NCI-H748 treated with DMSO at 0.1 percent for 48 hours (cell line): ENCODE measurements at regions not wholly inside any gene's neighbourhood (a gene's known extent, or its start where the extent isn't known, plus 50 kb on each side); places are given as distances from the start of the nearest gene placed in this dataset.

Experiments
- DNase-seq: peaks from one replicate; lab custom pipeline; 2025; lab: John Stamatoyannopoulos, UW

DNA sequence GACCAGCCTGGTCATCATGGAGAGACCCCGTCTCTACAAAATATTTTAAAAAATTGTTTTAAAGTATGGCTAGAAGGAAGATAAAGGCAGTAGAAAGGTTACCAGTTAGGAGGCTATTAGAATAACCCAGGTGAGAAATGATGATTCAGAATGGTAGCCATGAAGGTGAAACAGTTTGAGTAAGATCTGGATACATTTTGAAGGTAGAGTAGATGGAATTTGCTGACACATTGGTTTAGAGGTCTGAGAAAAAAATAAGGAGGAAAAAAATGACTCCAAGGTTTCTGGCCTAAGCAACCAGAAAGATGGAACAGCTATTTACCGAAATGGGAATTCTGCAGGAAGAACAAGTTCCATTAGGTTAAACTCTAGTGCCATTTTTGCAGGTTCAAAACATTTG lies 167.9 kb upstream of the TAB2 start:
- DNase-seq = no peak

DNA sequence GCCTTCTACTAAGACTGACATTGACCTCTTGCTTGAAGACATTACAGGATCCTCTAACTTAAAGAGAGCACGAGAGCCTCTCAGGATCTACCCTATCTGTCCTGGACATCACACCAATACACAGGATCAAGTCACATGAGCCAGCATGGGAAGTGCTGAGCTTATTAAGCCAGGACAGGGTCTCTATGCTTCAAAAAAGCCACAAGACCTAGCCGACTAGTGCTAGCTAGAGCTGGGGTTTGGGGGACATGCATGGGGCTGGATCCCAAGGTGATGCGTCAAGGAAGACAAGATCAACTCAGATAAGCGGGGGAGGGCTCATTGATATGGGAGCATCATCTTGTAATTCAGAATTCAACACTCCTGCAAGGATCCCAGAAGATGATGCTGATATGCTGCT lies 167.2 kb upstream of the TAB2 start:
- DNase-seq = no peak

DNA sequence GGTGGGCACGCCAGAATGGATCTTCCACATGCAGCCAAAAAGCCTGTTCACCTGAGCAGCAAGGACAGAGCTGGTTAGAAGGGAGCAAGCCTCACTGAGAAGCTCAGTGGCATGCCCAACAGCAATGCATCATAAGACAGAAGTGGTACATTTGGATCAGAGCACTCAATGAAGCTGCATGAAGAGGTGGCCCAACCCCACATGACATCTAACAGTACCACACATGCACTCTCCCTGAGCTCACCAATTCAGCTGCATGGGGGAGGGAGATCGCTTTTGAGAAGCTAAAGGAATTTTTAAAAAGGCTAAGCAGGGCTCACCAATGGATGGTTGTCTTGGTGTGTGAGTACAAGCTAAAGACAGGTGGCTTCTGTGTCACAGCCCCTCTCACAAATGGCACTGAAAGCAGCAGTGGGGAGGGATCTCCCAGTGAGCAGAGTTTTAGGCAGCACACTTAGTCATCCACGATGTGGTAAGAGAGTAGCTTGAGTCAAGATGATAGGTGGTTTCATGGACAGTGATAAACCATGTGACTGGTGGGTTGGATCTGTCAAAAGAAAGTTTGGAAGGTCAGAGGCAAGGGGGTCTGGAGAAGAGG lies 166.6 kb upstream of the TAB2 start:
- DNase-seq = no peak

DNA sequence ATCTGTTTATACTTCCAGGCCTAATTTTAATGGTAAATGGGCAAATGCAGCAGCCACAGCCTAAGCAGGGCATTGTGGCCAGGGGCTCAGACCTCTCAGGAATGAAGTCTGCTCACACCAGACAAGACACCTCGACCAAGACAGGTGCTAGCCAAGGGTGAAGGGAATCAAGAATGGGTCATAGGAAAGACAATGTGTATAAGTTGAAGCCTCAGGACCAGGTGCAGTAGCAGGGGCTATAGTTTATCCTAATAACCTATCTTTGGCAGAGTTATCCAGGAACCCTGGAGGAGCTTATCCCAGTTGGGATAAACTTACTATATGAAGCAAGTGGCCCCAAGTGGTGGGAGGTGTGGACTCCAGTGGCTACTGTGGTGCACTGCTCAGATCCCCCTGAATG lies 165.0 kb upstream of the TAB2 start:
- DNase-seq = no peak

DNA sequence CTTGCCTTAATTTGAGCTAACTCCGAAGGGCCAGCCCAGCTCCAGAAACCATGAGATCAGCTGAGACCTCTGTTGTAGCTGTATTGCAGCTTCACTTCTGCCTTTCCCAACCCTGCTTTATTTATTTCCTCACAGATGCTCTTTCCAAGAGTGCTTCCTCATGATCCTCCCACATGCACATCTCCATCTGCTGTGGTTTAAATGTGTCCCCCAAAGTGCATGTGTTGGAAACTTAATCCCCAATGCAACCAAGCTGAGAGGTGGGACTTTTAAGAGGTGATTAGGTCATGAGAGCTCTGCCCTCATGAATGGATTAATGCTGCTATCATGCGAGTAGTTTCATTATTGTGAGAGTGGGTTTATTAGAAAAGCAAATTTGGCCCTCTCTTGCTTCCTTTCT lies 164.4 kb upstream of the TAB2 start:
- DNase-seq = no peak

DNA sequence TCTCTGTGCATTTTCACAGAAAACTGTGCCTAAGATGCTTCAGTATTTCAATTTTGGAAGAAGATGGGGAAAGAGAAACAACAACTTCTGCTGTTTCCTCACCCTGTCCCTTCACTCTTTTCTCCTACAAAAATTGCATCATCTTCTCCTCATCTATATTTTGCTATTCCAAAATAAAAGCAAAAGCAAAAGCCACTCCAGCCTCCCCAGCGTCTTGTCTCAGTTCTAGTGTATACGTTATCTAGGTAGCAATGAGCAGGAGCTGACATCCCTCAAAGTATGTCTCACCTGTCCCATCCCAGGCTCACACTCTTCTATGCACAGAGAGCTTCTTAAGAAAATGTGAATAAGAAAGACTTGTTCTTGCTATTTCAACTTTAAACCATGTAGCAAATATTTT lies 163.8 kb upstream of the TAB2 start:
- DNase-seq = no peak

DNA sequence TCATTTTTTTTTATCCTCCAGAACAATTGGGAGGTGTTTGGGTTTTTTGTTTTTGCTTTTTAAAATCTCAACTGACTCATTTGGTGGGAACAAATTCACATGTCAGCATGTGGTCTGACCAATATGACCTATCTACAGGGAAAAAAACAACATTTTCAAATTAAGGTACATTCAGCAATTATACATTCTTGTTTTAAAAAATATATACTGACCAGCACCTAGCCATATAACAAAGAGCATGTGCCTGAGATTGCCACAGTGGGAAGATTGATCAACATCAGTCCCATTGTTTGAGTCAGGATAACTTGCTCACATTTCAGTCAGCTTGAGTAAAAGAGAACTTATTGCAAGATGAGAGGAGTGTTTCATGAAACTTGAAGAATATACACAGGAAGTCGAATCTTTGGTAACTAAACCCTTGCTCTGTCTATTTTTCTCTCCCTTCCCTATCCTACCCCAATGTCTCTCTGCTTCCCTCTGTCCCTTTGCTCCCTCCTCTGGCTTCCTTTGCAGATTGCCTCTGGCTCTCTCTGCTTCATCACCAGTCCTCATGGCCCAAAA lies 163.2 kb upstream of the TAB2 start:
- DNase-seq = no peak

DNA sequence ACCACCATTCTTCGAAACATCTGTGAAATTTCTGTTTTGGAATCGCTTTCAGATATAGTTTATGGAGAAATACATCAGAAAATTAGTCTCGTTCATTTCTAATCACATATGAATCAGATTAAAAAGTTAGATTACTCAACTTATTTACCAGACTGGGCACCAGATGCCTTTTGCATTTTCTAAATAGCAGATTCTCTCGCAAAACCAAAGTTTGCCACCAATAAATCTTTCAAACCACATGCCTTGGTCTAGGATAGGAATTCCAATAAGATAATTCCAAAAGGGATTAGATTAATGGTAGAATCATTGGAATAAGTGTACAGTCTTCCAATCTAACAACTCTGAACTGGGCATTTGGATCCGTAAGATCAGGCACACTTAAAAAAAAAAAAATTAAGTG lies 160.4 kb upstream of the TAB2 start:
- no peak for DNase-seq

DNA sequence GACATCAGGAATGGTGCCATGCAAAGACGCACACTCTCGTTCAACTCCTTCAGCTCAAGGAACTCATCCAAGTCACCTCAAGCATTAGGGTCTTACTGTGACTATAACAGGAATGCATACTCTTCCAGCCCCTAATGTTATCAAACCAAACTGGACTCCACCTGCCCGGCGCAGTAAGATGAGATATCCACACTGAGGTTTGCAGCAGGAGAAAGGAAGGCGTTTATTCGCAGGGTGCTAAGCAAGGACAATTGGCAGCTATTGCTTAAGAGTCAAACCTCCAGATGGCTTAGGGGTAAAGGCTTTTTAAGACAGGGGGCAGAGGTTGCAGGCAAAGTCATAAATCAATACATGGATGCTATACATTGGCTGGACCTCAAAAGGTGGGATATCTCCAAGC lies 159.4 kb upstream of the TAB2 start:
- DNase-seq = no peak

DNA sequence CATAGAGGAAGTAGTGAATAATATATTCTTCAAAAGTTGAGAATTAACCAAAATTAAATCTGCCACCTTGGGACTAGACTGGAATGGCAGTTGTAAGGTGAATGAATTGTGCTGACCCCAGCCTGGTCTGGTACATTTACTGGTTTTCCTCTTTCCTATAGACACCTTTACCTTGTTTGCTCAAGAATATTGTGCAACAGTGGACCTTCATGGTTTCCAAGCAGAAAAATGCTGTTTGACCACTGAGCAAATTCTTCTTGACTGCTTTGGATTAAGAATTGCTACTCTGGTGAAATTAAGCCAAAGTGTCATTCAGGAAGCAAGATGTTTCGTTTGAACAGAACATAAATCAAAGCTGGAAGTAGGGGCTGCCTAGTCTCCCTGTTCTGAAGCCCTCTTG lies 156.6 kb upstream of the TAB2 start:
- DNase-seq = no peak

DNA sequence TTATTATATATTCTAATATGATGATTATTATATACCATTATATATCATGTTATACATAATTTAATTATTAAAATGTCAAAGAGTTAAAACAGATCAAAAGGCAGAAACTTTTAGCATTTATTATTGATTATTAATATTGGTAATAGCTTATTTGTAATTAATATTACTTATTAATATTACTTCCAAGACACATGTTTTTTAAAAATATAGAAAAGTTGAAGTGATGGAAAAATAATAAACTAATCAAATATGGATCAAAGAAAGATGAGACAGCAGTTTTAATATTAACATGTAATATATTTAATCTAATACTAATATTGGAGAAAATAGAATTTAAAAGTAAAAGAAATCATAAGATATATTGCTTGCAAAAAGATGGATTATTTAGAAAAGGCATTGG lies 154.6 kb upstream of the TAB2 start:
- no peak for DNase-seq

DNA sequence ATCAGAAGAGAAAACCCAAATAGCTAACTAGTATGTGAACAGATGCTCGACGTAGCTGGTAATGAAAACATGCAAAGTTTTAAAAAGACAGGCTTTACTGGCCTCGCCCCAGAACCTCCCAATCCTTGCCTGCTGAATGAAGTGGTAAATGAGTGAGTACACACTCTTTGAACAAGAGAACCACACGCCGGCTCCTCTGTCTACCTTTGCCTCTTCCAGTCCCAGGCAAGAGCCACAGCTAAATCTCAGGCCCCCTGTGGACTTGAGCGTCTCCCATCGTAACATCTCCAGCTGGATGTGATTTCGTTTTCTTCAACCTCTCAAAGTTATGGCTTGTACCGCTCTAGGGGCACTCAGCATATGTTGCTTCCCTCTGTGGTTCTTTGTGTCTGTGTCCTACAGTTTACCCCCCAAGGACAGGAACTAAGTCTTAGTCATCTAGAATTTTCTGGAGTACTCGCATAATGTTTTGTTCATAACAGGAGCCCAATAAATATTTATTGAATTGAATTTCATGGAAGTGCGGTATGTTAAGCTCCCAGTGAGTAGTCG lies 153.2 kb upstream of the TAB2 start:
- DNase-seq = no peak

DNA sequence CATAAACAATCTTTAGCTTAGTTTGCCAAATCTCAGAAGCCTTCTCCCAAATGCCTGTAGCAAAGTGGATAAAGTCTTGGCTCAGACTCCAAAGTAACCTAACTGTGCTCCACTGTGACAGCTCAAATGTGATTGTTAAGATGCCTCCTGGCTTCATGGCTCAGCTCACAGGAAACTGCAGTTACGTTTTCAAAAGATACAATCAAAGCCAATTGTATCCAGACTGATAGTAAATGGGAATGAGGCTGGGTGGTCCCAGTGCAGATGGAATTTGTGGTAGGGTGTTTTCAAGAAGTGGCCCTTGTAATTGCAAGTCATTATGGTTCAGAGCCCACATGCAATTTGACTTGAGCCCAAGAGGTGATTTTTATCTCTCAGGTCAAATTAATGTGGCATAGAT lies 151.2 kb upstream of the TAB2 start:
- no peak for DNase-seq

DNA sequence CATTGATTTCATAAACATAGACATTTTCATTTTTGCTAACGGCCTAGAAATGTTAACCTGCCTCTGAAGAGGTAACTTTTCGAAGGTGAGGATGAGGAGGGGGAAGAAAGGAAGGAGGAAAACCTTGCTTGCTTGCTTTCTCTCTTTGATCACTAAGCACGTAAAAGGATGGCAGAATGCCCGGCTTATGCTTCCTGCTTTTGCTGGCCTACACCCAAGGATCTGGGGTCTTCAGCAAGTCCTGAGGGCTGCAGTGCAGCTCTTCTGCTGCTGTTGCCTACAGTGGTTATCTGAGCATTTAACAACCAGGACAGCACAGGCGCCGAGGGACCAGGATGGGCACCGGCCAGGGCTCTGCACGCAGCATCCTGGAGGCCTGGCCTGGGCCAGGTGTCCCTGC lies 150.8 kb upstream of the TAB2 start:
- no peak for DNase-seq

DNA sequence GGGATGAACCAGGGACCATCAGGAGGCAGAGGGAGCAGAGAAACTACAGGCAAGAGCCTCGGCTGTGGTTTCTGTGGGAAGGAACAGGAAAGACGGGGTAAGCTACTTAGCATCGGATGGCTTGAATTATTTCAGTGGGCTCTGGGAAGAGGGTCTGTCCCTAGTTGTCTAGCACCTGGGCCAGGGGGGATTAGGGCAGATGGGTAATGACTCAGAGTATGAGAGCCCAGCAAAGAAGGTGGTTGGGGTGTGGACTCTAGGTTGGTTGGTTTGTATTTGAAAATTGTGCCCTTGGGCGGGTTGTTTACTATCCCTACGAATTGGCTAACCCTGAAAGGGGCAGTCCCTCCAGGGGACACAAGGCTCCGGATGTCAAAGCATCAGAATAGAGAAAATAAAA lies 148.5 kb upstream of the TAB2 start:
- no peak for DNase-seq

DNA sequence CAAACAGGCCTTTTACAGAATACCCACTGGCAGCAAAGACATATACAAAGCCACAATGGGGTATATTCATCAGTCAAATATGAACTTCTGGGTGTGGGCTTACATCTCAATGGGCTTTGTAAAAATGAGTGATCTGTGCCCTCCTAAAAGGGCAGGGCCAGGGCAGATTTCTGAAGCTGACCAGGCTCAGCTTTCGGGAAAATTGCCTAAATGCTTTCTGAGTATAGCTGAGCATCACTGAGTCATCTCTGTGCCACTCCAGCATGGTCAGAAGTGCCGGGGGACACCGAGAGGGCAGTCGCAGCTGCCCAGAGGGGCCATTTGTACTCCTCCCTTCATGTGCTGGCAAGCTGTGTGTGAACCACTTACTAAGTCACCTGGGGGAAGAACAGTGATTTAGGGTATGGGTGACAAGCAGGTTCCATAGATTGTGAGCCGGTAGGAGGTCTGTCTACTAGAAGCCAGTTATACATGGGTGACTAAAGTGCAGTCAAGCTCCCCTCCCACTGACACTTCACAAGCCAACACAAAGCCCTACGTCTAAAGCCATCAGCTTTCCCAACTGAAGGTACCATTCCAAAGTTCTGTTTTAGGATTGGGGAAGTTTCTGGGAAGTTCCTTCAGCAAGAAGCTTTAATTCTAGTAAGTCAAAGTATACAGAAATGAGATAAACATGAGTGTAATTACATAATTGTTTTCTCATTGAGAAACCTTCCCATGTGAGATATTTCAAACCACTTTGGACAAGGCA lies 147.6 kb upstream of the TAB2 start:
- no peak for DNase-seq

DNA sequence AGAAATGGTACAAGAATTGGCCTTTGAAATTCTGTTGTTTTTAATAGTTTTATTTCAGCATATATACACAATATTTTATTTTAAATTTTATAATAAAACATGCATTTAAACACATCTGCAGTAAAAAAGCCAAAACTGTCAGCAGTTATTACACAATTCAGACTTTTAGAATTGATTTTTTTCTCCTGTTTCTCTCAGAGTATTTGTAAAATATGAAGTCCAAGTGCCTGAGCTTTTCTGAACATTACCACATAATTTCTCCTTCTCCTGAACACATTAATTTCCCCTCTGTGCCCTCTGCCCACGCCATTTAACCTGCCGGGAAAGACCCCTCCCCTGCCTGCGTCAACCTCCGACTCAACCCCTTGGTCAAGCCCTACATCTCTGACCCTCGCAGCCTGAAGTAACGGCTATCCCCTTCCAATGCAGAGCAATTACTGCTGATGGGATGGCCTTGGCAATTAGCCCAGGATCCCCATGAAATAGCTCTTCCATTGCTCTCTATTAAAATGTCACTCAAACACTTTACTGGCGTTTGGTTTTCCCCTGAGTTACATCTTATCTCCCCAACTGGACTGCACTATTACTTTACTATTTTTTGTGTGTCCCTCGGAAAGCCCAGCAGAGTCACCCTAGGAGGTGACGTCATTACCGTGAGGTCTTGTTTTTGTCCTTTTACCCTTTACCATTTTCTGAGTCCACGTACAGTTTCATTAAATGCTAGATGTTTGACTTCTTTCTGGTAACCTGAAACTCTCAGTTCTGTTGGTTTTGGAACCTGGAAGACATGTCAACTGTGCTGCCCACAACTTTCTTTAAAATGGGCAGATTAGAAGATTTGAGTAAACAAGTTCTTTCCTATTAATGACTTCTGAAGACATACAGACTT lies 146.7 kb upstream of the TAB2 start:
- peak; percentile 82 for DNase-seq

DNA sequence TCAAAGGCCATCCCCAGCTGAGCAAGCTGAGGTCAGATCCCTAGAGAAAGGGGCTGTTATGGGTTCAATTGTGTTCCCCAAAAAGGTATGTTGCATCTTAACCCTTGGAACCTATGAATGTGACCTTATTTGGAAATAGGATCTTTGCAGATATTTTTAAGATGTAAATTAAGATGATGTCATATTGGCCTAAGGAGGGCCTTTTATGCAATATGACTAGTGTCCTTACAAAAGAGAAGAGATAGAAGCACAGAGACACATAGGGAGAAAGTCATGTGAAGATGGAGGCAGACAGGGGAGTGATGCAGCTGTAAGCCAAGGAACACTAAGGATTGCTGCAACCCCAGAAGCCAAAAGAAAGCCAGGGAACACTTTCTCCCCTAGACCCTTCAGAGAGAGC lies 144.3 kb upstream of the TAB2 start:
- no peak for DNase-seq

DNA sequence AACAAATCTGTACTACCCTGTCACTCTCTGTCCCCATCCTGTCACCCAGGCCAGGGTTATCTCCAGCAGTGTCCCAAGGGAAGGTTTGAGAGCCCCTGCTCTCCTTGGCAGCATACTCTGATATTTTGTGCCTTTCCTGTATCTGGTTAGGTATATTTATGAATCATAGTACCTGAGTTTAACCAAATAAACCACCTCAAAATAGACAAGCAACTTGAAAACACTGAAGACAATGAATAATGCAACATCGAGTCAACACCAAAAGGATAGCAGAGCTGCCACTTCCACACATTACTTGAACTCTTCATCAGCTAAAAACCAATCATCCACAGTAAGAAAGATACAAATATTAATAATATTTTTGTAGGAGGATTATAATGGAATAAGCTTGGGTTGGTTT lies 142.6 kb upstream of the TAB2 start:
- no peak for DNase-seq

DNA sequence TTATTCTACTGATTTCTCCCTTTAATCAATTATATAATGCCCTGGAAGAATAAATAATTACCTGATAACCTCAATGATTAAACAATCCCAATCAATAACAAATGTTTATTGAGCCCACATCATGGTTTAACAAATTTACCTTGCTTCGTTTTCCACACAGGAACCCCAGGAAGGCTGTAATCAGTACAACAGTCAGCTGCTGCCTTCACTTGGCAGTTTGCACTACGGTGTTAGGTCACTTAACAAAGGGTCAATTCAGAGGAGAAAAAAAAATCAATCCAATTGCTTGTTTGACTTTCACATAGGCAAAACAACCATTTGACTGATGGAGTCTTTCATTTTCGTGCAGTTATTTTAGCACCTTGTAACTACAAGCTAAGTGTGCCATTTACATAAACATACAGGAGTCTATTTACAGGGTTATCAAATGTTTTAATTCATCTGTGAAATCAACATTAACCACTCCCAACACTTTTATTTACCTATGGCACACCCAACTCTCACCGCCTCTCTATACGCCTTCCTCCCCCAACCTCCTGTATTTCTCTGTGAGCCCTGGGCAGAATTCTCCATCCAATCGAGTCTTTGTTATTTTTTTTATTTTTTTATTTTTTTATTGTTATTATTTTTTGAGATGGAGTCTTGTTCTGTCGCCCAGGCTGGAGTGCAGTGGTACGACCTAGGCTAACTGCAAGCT lies 140.4 kb upstream of the TAB2 start:
- peak; percentile 97 for DNase-seq

DNA sequence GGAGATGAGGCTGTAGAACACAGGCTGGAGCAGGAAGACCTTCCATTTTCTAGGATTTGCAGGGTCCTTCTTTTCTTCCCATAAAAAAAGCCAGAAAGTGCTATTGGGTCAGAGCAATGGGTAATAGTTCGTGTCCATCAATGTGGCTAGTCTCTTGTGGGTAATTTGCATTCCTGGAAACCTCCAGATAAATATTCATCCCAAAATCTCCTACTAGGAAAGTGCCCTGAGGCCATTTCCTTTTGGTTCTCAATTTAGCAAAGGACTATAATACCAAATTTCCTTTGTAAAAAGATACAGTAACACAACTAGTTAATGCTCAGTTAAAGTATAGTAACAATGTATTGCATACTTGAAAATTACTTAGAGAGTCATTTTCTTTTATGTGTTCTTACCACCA lies 138.1 kb upstream of the TAB2 start:
- DNase-seq = no peak

DNA sequence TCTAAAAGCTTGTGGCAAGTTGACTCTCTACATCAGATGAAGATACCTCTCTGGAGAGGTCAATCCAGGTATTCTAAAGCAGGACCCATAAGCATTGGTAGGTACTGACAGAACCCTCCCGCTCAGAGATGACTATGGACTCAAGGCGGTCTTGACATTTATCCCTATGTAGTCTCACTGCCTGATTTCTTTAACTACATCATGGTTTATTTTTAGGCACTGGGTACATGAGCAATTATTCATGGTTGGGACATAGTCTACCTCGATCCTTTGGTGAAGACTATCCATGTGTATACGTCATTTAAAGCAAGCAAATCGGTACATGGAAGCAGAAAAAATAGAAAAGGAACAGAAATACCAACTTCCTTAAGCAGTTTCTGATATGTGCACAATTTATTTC lies 136.2 kb upstream of the TAB2 start:
- no peak for DNase-seq
